Lower lobe of right lung (tissue), 2 donors: ENCODE measurements at regions not wholly inside any gene's neighbourhood (a gene's known extent, or its start where the extent isn't known, plus 50 kb on each side); places are given as distances from the start of the nearest gene placed in this dataset.
A peak's percentile ranks its signal among the peaks of the same experiment; 100 is the strongest.

Experiments used
- ATAC-seq, 2 donors: fragments of 200-7000 bp; cut with Tn5 transposase; one replicate each; pipeline ENCODE4 v1.9.1; 2020 to 2022; ENCODE audit warnings: mild to moderate bottlenecking in 2 of 2, moderate library complexity in 2 of 2
- DNase-seq: peaks from one replicate; pipeline ENCODE4 v3.0.0-alpha.2; 2020
- H3K27ac ChIP-seq: fragments of 200-600 bp; one replicate; pipeline ENCODE4 v1.8.0; 2022
- H3K27me3 ChIP-seq: fragments of 200-600 bp; one replicate; pipeline ENCODE4 v1.8.0; 2022; ENCODE audit warnings: low read depth
- H3K36me3 ChIP-seq: fragments of 200-600 bp; one replicate; pipeline ENCODE4 v1.8.0; 2022; ENCODE audit warnings: mild to moderate bottlenecking
- H3K4me1 ChIP-seq: fragments of 200-600 bp; one replicate; pipeline ENCODE4 v1.8.0; 2022
- H3K4me3 ChIP-seq: fragments of 200-600 bp; one replicate; pipeline ENCODE4 v1.8.0; 2022; ENCODE audit warnings: mild to moderate bottlenecking
- H3K9me3 ChIP-seq: fragments of 200-600 bp; one replicate; pipeline ENCODE4 v1.8.0; 2022
- CTCF ChIP-seq: fragments of 200-600 bp; IDR thresholded peaks from one replicate; pipeline ENCODE4 v1.8.0; 2022; ENCODE audit warnings: antibody characterized with exemption, mild to moderate bottlenecking
- intact Hi-C: fragments of 100-400 bp; cut with DNase I; formaldehyde crosslinking; loops from one replicate; pipeline ENCODE4 v1.11.0; 2022
- donor health status: DM: no; HTN: yes; CAD: no; lungs with severe emphysema.

- Histone ChIP-seq H3K4me3 (no peak overlapping the region), H3K27ac (no peak overlapping the region), H3K4me1 (peaks cover 33% of the 10 kb centered on the region), H3K36me3 (no peaks in the 10 kb centered on the region), H3K27me3 (no peaks in the 10 kb centered on the region), H3K9me3 (no peaks in the 10 kb centered on the region)
- TF ChIP-seq CTCF = no peak
- ATAC-seq (no peak), DNase-seq (no peak)
- intact Hi-C loops = no loop called here
Measured at GRCh38 chr11:86180851-86181250, 63.7 kb upstream of the EED start.

GRCh38 chr11:86180423-86180822 is 64.1 kb upstream of the EED start:
- peaks cover 33% of the 10 kb centered on the region for H3K4me1 ChIP-seq
- H3K27ac ChIP-seq = no peak overlapping the region
- H3K27me3 ChIP-seq = no peaks in the 10 kb centered on the region
- ATAC-seq (no peak), DNase-seq (no peak)
- no peaks in the 10 kb centered on the region for H3K36me3 ChIP-seq
- no peaks in the 10 kb centered on the region for H3K9me3 ChIP-seq
- no peak for TF ChIP-seq CTCF
- intact Hi-C loops = no loop called here
- no peak overlapping the region for H3K4me3 ChIP-seq

- DNase-seq (no peak), ATAC-seq (no peak)
- H3K4me1 ChIP-seq = peaks cover 35% of the 10 kb centered on the region
- H3K27me3 ChIP-seq = no peaks in the 10 kb centered on the region
- no peak for TF ChIP-seq CTCF
- intact Hi-C loops = no loop called here
- H3K9me3 ChIP-seq = no peaks in the 10 kb centered on the region
- no peak overlapping the region for H3K4me3 ChIP-seq
- H3K36me3 ChIP-seq = no peaks in the 10 kb centered on the region
- H3K27ac ChIP-seq = no peak overlapping the region
Measured at GRCh38 chr11:86179646-86180064, 64.9 kb upstream of the EED start.

- no peaks in the 10 kb centered on the region for H3K9me3 ChIP-seq
- no peak overlapping the region for H3K27ac ChIP-seq
- H3K27me3 ChIP-seq = no peaks in the 10 kb centered on the region
- no peak overlapping the region for H3K4me3 ChIP-seq
- intact Hi-C loops = no loop called here
- no peak for TF ChIP-seq CTCF
- peaks cover 45% of the 10 kb centered on the region for H3K4me1 ChIP-seq
- no peaks in the 10 kb centered on the region for H3K36me3 ChIP-seq
- no peak for ATAC-seq
- no peak for DNase-seq
Measured at GRCh38 chr11:86177302-86177701, 67.3 kb upstream of the EED start.

- no peaks in the 10 kb centered on the region for H3K27me3 ChIP-seq
- H3K4me1 ChIP-seq = peaks cover 45% of the 10 kb centered on the region
- intact Hi-C loops = no loop called here
- H3K4me3 ChIP-seq = no peak overlapping the region
- H3K36me3 ChIP-seq = no peaks in the 10 kb centered on the region
- ATAC-seq (peak; percentile 25 to 58), DNase-seq (no peak)
- TF ChIP-seq CTCF = no peak
- no peaks in the 10 kb centered on the region for H3K9me3 ChIP-seq
- H3K27ac ChIP-seq = no peak overlapping the region
Measured at GRCh38 chr11:86176165-86176884, 68.2 kb upstream of the EED start.
